ENCODE measurements at regions not wholly inside any gene's neighbourhood (a gene's known extent, or its start where the extent isn't known, plus 50 kb on each side); places are given as distances from the start of the nearest gene placed in this dataset.

DNA sequence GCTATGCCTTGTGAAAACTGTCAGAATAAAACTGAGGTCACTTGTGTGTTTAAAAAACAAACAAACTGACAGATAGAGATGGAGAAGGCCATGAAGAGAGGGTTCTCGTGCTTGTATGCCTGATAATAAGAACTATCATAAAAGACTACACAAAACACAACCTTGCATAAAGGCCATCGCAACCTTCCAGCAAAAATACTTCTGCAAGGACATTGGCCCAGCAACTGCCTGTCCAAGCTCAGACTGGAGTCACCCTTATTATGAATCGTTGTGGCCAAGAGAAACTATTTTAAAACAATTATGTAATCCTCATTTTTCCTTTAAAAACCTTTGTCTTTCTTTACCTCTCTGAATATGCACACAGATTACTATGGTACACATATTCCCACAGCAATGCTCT, 93.0 kb upstream of the SMLR1 start:
- no peak overlapping the region for H3K4me3 ChIP-seq (ENCODE audit: control insufficient read depth, low read depth, low read length)
- DNase-seq (ENCODE audit: low read depth) = no peak
- TF ChIP-seq, protein P1, sequence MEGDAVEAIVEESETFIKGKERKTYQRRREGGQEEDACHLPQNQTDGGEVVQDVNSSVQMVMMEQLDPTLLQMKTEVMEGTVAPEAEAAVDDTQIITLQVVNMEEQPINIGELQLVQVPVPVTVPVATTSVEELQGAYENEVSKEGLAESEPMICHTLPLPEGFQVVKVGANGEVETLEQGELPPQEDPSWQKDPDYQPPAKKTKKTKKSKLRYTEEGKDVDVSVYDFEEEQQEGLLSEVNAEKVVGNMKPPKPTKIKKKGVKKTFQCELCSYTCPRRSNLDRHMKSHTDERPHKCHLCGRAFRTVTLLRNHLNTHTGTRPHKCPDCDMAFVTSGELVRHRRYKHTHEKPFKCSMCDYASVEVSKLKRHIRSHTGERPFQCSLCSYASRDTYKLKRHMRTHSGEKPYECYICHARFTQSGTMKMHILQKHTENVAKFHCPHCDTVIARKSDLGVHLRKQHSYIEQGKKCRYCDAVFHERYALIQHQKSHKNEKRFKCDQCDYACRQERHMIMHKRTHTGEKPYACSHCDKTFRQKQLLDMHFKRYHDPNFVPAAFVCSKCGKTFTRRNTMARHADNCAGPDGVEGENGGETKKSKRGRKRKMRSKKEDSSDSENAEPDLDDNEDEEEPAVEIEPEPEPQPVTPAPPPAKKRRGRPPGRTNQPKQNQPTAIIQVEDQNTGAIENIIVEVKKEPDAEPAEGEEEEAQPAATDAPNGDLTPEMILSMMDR (IDR thresholded peaks at IDR 0.05; ENCODE audit: control insufficient read depth, insufficient read depth, low read depth, low read length, missing control alignments) = no peak

DNA sequence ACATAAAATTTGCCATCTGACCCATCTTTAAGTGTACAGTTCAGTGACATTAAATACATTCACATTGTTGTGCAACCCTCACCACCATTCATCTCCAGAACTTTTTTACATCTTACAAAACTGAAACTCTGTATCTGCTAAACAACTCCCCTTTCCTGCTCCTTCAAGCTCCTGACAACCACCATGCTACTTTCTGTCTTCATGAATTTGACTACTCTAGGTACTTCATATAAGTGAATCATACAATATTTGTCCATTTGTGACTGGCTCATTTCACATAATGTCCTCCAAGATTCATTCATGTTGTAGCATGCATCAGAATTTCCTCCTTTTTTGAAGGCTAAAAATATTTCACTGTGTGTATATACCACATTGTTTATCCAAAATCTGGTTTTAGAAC, 86.9 kb upstream of the SMLR1 start:
- no peak overlapping the region for H3K4me3 ChIP-seq (ENCODE audit: control insufficient read depth, low read depth, low read length)
- no peak for DNase-seq (ENCODE audit: low read depth)

DNA sequence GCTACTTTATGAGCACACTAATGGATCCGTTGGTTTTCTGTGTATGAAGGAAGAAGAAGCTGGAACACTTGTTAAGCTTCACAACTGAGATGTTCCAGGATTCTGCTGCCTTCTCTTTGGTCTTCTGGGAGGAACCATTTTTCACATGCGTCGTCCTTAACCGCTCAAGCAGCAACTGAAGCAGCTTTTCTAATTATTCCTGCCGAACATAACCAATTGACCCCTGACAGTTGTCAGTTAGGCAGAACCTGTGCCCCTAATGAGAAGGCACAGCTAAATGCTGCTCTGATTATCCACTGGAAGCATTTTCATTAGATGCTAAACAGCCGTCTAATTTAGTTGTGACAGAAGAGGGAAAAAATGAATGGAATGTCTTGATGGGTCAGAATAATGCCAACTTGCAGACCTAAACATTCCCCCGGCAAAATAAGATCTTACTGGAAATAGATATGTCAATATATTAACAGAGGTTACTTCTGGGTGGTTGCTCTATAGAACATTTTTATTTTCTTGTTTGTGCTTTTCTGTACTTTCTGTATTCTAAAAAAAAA, 85.0 kb upstream of the SMLR1 start:
- H3K4me3 ChIP-seq (ENCODE audit: control insufficient read depth, low read depth, low read length) = no peak overlapping the region
- DNase-seq (ENCODE audit: low read depth) = no peak
- TF ChIP-seq, protein P1 (IDR thresholded peaks at IDR 0.05; ENCODE audit: control insufficient read depth, insufficient read depth, low read depth, low read length, missing control alignments) = no peak

More for the DNA sequence above, 86.9 kb upstream of the SMLR1 start:
- TF ChIP-seq, protein P1 (IDR thresholded peaks at IDR 0.05; ENCODE audit: control insufficient read depth, insufficient read depth, low read depth, low read length, missing control alignments) = no peak

DNA sequence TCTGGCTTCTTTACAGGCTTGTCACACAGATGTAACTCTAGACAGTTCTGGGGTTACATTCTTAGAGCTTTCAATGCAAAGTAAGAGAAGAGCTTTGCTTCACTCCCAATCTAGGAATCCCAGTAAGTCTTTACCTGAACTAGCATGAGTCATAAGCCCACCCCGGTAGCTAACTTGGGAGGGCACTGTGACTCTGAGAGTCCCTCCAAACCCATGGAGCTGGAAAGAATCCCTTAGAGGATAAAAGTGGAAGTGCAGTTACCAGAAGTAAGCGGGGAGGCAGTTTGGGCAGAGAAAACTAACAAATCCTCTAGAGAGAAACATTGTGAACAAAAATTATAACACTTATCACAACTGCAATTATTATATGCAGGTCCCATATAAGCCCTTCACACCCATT, 84.0 kb upstream of the SMLR1 start:
- DNase-seq (ENCODE audit: low read depth) = no peak
- H3K4me3 ChIP-seq (ENCODE audit: control insufficient read depth, low read depth, low read length) = no peak overlapping the region
- TF ChIP-seq, protein P1 (IDR thresholded peaks at IDR 0.05; ENCODE audit: control insufficient read depth, insufficient read depth, low read depth, low read length, missing control alignments) = no peak

DNA sequence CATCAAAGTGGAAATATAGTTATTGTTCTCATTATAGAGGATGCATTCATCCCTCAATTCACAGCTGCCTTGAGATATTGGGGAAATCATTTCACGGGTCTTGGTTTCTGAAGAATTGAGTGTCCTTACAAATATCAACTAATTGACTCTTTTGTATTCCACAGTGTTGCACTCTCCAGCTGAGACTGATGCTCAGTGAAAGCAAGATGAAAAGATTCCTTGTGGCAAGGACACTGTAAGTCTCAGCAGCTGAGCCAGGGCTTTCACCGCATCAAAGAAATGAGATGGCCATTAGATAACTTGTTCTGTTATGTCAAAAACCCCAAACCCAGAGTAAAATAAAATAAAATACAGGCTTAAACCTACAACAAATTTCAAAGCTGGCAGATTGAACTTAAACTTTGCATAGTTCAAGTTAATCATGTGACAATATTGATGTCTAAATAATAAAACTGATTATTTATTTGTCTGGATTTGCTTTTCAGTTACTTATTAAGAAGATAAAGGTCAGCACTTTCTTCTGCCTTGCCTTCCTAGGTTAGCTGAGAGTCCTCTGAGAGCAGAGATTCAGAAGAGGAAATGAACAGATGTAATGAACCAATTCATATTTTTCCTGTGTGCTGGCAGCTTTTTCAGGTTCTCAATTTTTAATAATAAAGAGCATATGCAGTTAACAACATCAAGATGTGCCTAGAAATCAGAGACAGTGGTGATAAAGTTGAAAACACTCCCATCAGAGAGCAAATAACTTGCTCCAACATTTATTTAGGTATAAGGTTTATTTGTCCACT, 82.4 kb upstream of the SMLR1 start:
- DNase-seq (ENCODE audit: low read depth) = no peak
- TF ChIP-seq, protein P1 (IDR thresholded peaks at IDR 0.05; ENCODE audit: control insufficient read depth, insufficient read depth, low read depth, low read length, missing control alignments) = no peak
- H3K4me3 ChIP-seq (ENCODE audit: control insufficient read depth, low read depth, low read length) = no peak overlapping the region

DNA sequence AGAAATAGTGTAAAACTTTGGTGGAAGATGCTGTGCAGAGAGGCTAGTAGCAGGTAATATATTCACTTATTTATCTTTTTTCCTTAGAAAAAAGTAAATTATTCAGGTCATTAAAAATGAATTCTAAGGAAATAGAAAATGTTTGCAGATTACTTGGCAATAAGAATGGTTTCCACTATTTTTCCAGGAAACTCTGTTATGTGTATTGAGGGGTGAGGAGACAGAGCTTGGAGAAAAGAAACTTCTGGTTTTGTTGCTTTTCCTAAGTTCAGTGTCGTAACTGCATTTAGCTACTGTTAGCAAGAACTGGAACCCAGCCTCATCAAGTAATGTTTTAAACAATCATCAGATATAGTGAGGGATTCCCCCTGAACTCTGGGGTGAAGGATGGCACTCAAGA, 79.2 kb upstream of the SMLR1 start:
- DNase-seq (ENCODE audit: low read depth) = no peak
- TF ChIP-seq, protein P1 (IDR thresholded peaks at IDR 0.05; ENCODE audit: control insufficient read depth, insufficient read depth, low read depth, low read length, missing control alignments) = no peak
- H3K4me3 ChIP-seq (ENCODE audit: control insufficient read depth, low read depth, low read length) = no peak overlapping the region

Measured in AG09309 (cell line).